ENCODE measurements at regions not wholly inside any gene's neighbourhood (a gene's known extent, or its start where the extent isn't known, plus 50 kb on each side); places are given as distances from the start of the nearest gene placed in this dataset.

- Histone ChIP-seq H3K27me3 (no peaks in the 10 kb centered on the region), H3K27ac (replicated peaks in 1 of 4) (no peak overlapping the region), H3K4me1 (no peaks in the 10 kb centered on the region), H3K4me3 (no peak overlapping the region), H3K36me3 (no peaks in the 10 kb centered on the region), H3K9me3 (no peaks in the 10 kb centered on the region)
- DNase-seq (ENCODE audit: extremely low spot score) = no peak
- intact Hi-C loops (cut with DNase I) = no loop called here
- 95% methylated on average over 8 of the region's 8 CpGs for WGBS
- TF ChIP-seq POLR2A (IDR thresholded peaks at IDR 0.05; ENCODE audit: low read depth) (no peak), POLR2AphosphoS5 (IDR thresholded peaks at IDR 0.05) (no peak), EP300 (IDR thresholded peaks at IDR 0.05) (no peak)
- TF ChIP-seq, protein P1, sequence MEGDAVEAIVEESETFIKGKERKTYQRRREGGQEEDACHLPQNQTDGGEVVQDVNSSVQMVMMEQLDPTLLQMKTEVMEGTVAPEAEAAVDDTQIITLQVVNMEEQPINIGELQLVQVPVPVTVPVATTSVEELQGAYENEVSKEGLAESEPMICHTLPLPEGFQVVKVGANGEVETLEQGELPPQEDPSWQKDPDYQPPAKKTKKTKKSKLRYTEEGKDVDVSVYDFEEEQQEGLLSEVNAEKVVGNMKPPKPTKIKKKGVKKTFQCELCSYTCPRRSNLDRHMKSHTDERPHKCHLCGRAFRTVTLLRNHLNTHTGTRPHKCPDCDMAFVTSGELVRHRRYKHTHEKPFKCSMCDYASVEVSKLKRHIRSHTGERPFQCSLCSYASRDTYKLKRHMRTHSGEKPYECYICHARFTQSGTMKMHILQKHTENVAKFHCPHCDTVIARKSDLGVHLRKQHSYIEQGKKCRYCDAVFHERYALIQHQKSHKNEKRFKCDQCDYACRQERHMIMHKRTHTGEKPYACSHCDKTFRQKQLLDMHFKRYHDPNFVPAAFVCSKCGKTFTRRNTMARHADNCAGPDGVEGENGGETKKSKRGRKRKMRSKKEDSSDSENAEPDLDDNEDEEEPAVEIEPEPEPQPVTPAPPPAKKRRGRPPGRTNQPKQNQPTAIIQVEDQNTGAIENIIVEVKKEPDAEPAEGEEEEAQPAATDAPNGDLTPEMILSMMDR (IDR thresholded peaks at IDR 0.05) = no peak
Observed at GRCh38 chr17:77746896-77747554, 211.5 kb upstream of the TNRC6C start.

DNA sequence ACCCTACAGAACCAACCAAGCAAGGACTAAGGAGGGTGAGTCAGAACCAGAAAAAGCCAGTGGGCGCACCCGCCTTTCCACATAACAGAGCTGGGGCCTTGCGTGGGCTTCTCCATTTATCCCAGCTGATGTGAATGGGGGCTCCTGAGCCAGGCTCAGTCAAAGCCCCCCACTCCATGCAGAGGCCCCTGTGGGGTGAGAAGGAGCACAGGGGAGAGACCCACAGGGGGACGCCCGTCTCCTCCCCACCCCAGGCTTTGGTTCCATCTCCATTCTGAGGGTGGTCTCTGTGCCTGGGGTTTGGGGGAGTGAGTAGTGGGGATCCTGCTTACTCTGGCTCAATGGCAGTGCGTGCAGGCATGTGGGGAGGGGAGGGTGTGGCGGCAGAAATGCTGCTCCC, 210.1 kb upstream of the TNRC6C start:
- TF ChIP-seq, protein P1 (IDR thresholded peaks at IDR 0.05) = no peak
- TF ChIP-seq POLR2A (IDR thresholded peaks at IDR 0.05; ENCODE audit: low read depth) (no peak), POLR2AphosphoS5 (IDR thresholded peaks at IDR 0.05) (no peak), EP300 (IDR thresholded peaks at IDR 0.05) (no peak)
- DNase-seq (ENCODE audit: extremely low spot score) = no peak
- no peaks in the 10 kb centered on the region for H3K27me3 ChIP-seq
- no peak overlapping the region for H3K27ac ChIP-seq (replicated peaks in 1 of 4)
- intact Hi-C loops (cut with DNase I) = no loop called here
- H3K4me3 ChIP-seq = no peak overlapping the region
- H3K4me1 ChIP-seq = no peaks in the 10 kb centered on the region
- WGBS = 94% methylated on average over 7 of the region's 7 CpGs
- no peaks in the 10 kb centered on the region for H3K36me3 ChIP-seq
- H3K9me3 ChIP-seq = no peaks in the 10 kb centered on the region

DNA sequence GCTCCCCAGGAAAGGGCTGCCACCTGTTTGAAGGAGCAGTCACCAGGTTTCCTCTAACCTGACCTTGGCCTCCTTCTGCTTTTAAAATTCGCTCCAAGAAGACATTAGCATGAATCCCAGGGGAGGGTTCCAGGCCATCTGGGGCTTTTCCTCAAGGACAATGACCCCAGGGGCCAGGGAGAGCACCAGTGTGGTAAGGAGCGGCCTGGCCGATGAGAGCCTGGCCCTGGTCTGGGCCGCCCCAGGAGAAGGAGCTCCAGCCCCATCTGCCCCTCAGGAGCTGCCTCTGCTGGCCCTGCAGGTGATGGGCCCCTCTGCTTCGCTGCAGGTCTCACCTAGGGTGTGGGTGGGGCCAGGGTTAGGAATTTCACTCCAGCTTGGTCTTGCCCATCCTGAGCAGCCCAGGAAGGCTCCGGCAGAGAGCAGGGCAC, 209.2 kb upstream of the TNRC6C start:
- WGBS = 88% methylated on average over 2 of the region's 6 CpGs
- Histone ChIP-seq H3K4me3 (no peak overlapping the region), H3K27ac (replicated peaks in 1 of 4) (no peak overlapping the region), H3K27me3 (no peaks in the 10 kb centered on the region), H3K9me3 (no peaks in the 10 kb centered on the region), H3K36me3 (no peaks in the 10 kb centered on the region), H3K4me1 (no peaks in the 10 kb centered on the region)
- no peak for DNase-seq (ENCODE audit: extremely low spot score)
- TF ChIP-seq, protein P1 (IDR thresholded peaks at IDR 0.05) = no peak
- TF ChIP-seq EP300 (IDR thresholded peaks at IDR 0.05) (no peak), POLR2AphosphoS5 (IDR thresholded peaks at IDR 0.05) (no peak), POLR2A (IDR thresholded peaks at IDR 0.05; ENCODE audit: low read depth) (no peak)
- intact Hi-C loops (cut with DNase I) = no loop called here

DNA sequence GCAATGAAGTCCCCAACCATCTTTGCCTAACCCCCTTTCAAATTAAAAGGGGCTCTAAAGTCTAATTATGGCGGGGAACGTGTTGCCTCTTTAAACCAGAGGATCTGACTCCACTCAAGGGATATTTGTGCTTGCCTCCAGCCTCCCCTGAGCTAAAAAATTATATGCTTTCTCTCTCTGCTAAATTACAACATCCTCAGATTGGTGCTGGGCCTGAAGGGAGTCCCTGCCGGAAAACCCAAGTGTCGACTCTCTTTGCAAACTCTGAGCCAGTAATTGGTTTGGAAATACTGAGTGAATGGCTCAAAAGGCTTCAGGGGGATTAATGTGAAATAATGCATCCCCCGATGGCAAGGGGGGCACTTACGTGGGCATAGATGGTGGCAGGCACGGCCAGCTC, 208.5 kb upstream of the TNRC6C start:
- WGBS = 98% methylated on average over 7 of the region's 7 CpGs
- Histone ChIP-seq H3K27me3 (no peaks in the 10 kb centered on the region), H3K27ac (replicated peaks in 1 of 4) (no peak overlapping the region), H3K36me3 (no peaks in the 10 kb centered on the region), H3K9me3 (peaks cover 0 to 3% (median 0%) of the 10 kb centered on the region in 4 donors), H3K4me3 (no peak overlapping the region), H3K4me1 (no peaks in the 10 kb centered on the region)
- intact Hi-C loops (cut with DNase I) = no loop called here
- TF ChIP-seq EP300 (IDR thresholded peaks at IDR 0.05) (no peak), POLR2AphosphoS5 (IDR thresholded peaks at IDR 0.05) (no peak), POLR2A (IDR thresholded peaks at IDR 0.05; ENCODE audit: low read depth) (no peak)
- TF ChIP-seq, protein P1 (IDR thresholded peaks at IDR 0.05) = no peak
- DNase-seq (ENCODE audit: extremely low spot score) = no peak
